RWPE1 (cell line): ENCODE measurements at regions not wholly inside any gene's neighbourhood (a gene's known extent, or its start where the extent isn't known, plus 50 kb on each side); places are given as distances from the start of the nearest gene placed in this dataset.

Source experiments
- CTCF ChIA-PET: fragments of 350-600 bp; sonication (Branson Sonifier 250); formaldehyde crosslinking; extraction: SDS; loops from one replicate; lab custom pipeline; 2021; lab: Yijun Ruan, JAX
- POLR2A ChIA-PET: fragments of 400-600 bp; formaldehyde crosslinking; extraction: SDS; loops from one replicate; lab custom pipeline; 2020; ENCODE audit warnings: antibody characterized with exemption; ENCODE audit not compliant: low non-redundant PET; lab: Yijun Ruan, JAX
- DNase-seq: peaks from one replicate; pipeline ENCODE4 v3.0.0; 2012; ENCODE audit warnings: low spot score
- H3K27ac ChIP-seq: fragments of 450-650 bp; 2 replicates; pipeline ENCODE4 v1.5.1; 2017
- TF ChIP-seq, protein P1 (sequence below): fragments of 450-650 bp; conservative IDR thresholded peaks from 2 replicates; pipeline ENCODE4 v1.5.1; 2017; ENCODE audit warnings: low read depth, mild to moderate bottlenecking

GRCh38 chr4:45302828-45303227 is 576.5 kb upstream of the GNPDA2 start:
- TF ChIP-seq, protein P1, sequence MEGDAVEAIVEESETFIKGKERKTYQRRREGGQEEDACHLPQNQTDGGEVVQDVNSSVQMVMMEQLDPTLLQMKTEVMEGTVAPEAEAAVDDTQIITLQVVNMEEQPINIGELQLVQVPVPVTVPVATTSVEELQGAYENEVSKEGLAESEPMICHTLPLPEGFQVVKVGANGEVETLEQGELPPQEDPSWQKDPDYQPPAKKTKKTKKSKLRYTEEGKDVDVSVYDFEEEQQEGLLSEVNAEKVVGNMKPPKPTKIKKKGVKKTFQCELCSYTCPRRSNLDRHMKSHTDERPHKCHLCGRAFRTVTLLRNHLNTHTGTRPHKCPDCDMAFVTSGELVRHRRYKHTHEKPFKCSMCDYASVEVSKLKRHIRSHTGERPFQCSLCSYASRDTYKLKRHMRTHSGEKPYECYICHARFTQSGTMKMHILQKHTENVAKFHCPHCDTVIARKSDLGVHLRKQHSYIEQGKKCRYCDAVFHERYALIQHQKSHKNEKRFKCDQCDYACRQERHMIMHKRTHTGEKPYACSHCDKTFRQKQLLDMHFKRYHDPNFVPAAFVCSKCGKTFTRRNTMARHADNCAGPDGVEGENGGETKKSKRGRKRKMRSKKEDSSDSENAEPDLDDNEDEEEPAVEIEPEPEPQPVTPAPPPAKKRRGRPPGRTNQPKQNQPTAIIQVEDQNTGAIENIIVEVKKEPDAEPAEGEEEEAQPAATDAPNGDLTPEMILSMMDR = no peak
- ChIA-PET POLR2A (no interaction called here), CTCF (no interaction called here)
- no peak for DNase-seq
- no peak overlapping the region for H3K27ac ChIP-seq

DNA sequence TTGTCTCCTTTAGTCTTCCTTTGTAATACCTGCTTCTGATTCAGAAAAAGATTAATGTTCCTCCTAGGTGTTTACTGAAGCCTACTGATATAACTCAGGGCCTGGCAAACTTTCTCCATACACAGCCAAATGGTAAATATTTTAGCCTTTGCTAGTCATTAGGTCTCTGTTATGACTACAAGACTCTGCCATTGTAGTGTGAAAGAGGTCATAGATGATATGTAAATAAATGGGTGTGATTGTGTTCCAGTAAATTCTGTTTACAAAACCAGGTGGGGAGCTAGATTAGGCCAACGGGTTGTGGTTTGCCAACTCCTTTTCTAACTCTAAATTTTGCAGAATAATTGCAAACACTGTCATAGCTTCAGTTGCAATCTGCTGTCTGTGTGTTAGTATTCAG is 568.1 kb upstream of the GNPDA2 start:
- TF ChIP-seq, protein P1 = no peak
- no peak overlapping the region for H3K27ac ChIP-seq
- POLR2A ChIA-PET = no interaction called here
- CTCF ChIA-PET = interaction anchor here (0.6 kb wide), 1 partner anchor 368 kb away, joined by 7 read pairs; no protein-coding TSS in a partner anchor
- DNase-seq = no peak

DNA sequence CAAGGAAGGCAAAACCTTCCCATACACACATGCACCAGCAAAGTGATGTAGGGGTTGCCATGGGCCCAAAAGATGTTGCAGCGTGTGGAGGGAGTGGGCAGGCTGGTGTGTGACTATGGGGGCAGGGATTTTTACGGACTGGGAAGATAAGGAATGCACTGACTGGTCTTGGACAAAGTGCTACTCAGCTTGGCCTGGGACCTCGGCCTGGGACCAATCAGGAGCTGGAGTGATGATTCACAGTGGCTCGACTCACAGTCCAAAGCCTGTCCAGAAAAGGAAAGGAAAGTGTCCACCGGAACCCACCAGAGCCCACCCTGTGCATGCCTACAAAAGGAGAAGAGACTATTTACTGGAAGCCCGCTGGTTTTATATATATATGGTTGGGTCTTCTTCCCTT is 567.0 kb upstream of the GNPDA2 start:
- no peak overlapping the region for H3K27ac ChIP-seq
- DNase-seq = no peak
- CTCF ChIA-PET = no interaction called here
- POLR2A ChIA-PET = no interaction called here
- TF ChIP-seq, protein P1 = no peak

DNA sequence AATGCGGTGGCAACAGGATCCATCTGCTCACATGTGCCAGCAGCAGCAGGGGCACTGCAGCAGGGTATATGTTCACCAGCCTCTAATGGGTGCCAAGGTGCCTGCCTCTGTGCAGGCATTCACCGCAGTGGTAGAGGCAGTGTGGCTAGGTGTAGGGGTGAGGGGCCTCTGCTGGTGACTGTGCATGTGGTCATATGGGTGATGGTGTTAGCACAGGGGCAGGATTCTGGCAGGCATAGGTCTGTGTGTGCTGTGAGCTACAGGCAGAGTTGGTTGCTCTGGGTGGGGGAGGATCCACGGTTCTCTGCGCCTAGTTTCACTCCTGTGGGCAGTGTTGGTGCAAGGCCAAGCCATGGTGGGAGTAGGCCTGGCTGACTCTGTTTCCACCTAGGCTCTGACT is 566.5 kb upstream of the GNPDA2 start:
- TF ChIP-seq, protein P1 = no peak
- CTCF ChIA-PET = no interaction called here
- POLR2A ChIA-PET = no interaction called here
- DNase-seq = no peak
- H3K27ac ChIP-seq = no peak overlapping the region

DNA sequence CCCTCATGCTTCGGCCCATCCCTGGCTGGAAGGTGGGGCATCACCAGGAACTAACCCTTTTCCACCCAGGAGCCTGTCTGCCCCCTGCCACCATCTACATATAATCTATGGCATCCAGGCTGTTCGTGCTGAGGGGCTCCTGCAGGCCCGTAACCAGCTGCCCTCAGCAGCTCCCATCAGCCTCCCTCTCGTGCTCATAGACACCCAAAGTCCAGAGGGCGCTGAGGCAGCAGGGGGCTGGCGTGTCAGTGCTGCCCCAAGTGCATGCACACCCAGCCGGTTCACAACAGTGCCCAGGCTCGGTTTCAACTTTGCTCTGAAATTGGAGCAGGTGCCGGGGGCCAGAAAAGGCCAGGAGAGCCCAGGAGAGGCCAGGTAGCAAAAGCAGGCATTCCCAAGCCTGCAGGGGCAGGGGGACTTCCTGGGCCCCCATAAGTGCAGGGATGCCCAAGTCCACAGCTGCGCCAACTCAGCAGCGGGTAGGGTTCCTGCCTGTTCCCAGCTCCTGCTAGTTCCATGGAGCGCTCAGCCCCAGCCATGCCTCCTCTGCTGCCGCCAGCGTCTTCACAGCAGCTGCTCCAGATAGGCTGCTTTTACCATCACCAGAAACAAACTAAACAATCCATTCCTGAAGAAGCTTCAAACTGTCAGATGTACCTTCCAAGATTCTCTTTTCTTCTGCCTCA is 558.2 kb upstream of the GNPDA2 start:
- CTCF ChIA-PET = no interaction called here

GRCh38 chr4:45283352-45283751 is 557.0 kb upstream of the GNPDA2 start:
- TF ChIP-seq, protein P1 = no peak
- no peak for DNase-seq
- POLR2A ChIA-PET = interaction anchor here (0.6 kb wide), 1 partner anchor 1280 kb away, joined by 3 read pairs; no protein-coding TSS in a partner anchor
- H3K27ac ChIP-seq = no peak overlapping the region
- CTCF ChIA-PET = no interaction called here

More for the DNA sequence above, 558.2 kb upstream of the GNPDA2 start:
- TF ChIP-seq, protein P1 = no peak
- H3K27ac ChIP-seq = no peak overlapping the region
- DNase-seq = no peak
- POLR2A ChIA-PET = no interaction called here
